Upper lobe of right lung (tissue), 1 donor: ENCODE measurements at regions not wholly inside any gene's neighbourhood (a gene's known extent, or its start where the extent isn't known, plus 50 kb on each side); places are given as distances from the start of the nearest gene placed in this dataset.
A peak's percentile ranks its signal among the peaks of the same experiment; 100 is the strongest.

Experiments used
- ATAC-seq: fragments of 200-7000 bp; cut with Tn5 transposase; one replicate; pipeline ENCODE4 v1.9.1; 2020; ENCODE audit warnings: mild to moderate bottlenecking, moderate library complexity
- DNase-seq: peaks from one replicate; pipeline ENCODE4 v3.0.0-alpha.2; 2020
- H3K27ac ChIP-seq: fragments of 200-600 bp; one replicate; pipeline ENCODE4 v1.8.0; 2022
- H3K27me3 ChIP-seq: fragments of 200-600 bp; one replicate; pipeline ENCODE4 v1.8.0; 2022; ENCODE audit warnings: mild to moderate bottlenecking
- H3K36me3 ChIP-seq: fragments of 200-600 bp; one replicate; pipeline ENCODE4 v1.8.0; 2022
- H3K4me1 ChIP-seq: fragments of 200-600 bp; one replicate; pipeline ENCODE4 v1.8.0; 2022
- H3K4me3 ChIP-seq: fragments of 200-600 bp; one replicate; pipeline ENCODE4 v1.8.0; 2022; ENCODE audit warnings: mild to moderate bottlenecking
- H3K9me3 ChIP-seq: fragments of 200-600 bp; one replicate; pipeline ENCODE4 v1.8.0; 2022
- intact Hi-C: fragments of 100-400 bp; cut with DNase I; formaldehyde crosslinking; loops from one replicate; pipeline ENCODE4 v1.11.0; 2022
- TF ChIP-seq, protein P1 (sequence below): fragments of 200-600 bp; IDR thresholded peaks from one replicate; pipeline ENCODE4 v1.8.0; 2022; ENCODE audit warnings: antibody characterized with exemption
- donor health status: DM: no; HTN: yes; CAD: no; lungs with severe emphysema.

DNA sequence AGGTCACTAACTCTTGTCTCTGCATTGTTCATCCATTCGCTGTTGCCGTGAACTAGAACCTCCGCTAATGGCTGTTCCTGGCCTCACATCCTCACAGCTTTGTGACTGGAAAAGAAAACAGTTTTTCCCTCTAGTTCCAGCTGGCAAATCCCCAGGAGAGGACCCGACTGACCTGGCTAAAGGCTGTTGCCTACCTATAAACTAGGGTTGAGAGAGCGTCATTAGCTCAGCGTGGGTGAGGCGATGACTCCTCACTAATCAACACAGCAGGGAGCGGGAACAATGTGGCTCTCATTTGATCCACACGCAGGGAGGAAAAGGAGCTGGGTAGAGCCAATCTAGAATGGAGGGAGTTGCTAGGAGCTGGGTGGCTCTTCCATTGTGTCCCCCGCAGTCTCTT lies 282.1 kb upstream of the IRX5 start:
- H3K36me3 ChIP-seq, result no peaks in the 10 kb centered on the region
- no peaks in the 10 kb centered on the region for H3K9me3 ChIP-seq
- DNase-seq, result no peak
- H3K4me1 ChIP-seq, result peaks cover 8% of the 10 kb centered on the region
- H3K27ac ChIP-seq, result no peak overlapping the region
- no peak overlapping the region for H3K4me3 ChIP-seq
- no peak for ATAC-seq
- H3K27me3 ChIP-seq, result no peaks in the 10 kb centered on the region
- TF ChIP-seq, protein P1, sequence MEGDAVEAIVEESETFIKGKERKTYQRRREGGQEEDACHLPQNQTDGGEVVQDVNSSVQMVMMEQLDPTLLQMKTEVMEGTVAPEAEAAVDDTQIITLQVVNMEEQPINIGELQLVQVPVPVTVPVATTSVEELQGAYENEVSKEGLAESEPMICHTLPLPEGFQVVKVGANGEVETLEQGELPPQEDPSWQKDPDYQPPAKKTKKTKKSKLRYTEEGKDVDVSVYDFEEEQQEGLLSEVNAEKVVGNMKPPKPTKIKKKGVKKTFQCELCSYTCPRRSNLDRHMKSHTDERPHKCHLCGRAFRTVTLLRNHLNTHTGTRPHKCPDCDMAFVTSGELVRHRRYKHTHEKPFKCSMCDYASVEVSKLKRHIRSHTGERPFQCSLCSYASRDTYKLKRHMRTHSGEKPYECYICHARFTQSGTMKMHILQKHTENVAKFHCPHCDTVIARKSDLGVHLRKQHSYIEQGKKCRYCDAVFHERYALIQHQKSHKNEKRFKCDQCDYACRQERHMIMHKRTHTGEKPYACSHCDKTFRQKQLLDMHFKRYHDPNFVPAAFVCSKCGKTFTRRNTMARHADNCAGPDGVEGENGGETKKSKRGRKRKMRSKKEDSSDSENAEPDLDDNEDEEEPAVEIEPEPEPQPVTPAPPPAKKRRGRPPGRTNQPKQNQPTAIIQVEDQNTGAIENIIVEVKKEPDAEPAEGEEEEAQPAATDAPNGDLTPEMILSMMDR, result no peak
- intact Hi-C loops, result no loop called here

DNA sequence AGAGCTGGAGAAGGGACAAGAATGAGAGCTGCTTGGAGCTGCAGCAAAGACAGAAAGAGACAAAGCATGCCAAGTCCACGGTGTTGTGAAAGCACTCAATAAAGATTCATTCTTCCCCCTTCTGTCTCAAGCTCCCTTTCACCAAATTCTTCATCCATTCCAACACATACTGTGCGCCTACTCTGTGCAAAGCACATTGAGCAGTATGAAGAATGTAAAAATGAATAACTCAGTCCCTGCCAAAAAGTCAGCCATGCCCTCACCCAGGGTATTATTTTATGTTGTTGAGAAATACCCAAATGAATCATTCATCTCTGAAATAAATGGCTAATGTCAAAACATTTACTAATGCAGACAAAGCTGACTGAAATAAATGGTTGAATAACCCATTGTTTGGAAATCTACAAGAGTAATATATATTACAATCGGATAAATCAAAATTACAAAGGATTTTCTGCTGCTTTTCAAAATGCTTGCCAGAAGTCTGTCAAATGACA lies 282.9 kb upstream of the IRX5 start:
- TF ChIP-seq, protein P1, result no peak
- H3K9me3 ChIP-seq, result no peaks in the 10 kb centered on the region
- H3K27ac ChIP-seq, result no peak overlapping the region
- H3K4me3 ChIP-seq, result no peak overlapping the region
- no peaks in the 10 kb centered on the region for H3K36me3 ChIP-seq
- ATAC-seq (no peak), DNase-seq (no peak)
- peaks cover 8% of the 10 kb centered on the region for H3K4me1 ChIP-seq
- H3K27me3 ChIP-seq, result peaks cover 4% of the 10 kb centered on the region
- intact Hi-C loops, result no loop called here

DNA sequence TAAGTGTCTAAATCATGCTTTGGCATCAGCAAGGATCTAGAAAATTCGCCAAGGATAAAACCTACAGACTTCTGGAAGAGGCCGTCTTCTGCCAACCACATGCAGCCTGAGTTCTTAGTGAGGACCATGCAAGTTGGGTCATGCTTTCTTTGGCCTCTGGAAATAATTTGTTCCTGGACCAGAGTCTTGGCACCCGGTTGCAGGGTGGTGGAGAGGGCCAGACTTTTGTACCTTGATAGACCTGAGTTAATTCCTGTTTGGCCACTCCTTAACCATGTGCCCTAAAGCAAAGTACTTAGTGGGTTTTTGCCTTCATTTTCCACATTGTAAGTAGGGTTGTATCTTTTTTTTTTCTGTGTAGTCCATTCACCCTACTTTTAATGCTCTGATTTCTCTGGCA lies 283.4 kb upstream of the IRX5 start:
- DNase-seq, result no peak

DNA sequence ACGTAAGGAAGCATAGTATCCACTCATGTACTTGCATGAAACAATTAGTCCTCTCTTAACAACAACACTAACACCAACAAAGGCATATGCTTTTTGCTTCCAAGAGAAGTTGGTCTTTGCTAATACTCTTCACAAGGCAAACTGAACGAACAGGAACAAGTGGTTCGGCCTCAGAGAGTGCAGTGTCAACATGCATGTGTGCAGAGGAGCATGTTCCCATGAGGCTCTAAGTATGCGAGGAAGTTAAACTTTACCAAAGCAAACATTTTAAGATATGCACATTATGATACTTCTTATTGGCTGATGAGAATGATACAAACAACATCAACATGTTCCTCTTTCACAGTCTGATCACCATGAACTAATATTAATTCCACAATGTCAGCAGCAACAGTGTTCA lies 285.3 kb upstream of the IRX5 start:
- H3K9me3 ChIP-seq, result no peaks in the 10 kb centered on the region
- H3K4me1 ChIP-seq, result peaks cover 8% of the 10 kb centered on the region
- no peaks in the 10 kb centered on the region for H3K36me3 ChIP-seq
- peaks cover 7% of the 10 kb centered on the region for H3K27me3 ChIP-seq
- H3K27ac ChIP-seq, result peak overlapping the region; percentile 67
- DNase-seq (no peak), ATAC-seq (peak; percentile 94)
- intact Hi-C loops, result no loop called here
- no peak overlapping the region for H3K4me3 ChIP-seq
- TF ChIP-seq, protein P1, result no peak

More for the DNA sequence above, 283.4 kb upstream of the IRX5 start:
- Histone ChIP-seq H3K9me3 (no peaks in the 10 kb centered on the region), H3K4me1 (peaks cover 8% of the 10 kb centered on the region), H3K27me3 (peaks cover 7% of the 10 kb centered on the region), H3K36me3 (no peaks in the 10 kb centered on the region), H3K4me3 (no peak overlapping the region), H3K27ac (no peak overlapping the region)
- TF ChIP-seq, protein P1, result no peak
- peak; percentile 33 for ATAC-seq
- intact Hi-C loops, result no loop called here

DNA sequence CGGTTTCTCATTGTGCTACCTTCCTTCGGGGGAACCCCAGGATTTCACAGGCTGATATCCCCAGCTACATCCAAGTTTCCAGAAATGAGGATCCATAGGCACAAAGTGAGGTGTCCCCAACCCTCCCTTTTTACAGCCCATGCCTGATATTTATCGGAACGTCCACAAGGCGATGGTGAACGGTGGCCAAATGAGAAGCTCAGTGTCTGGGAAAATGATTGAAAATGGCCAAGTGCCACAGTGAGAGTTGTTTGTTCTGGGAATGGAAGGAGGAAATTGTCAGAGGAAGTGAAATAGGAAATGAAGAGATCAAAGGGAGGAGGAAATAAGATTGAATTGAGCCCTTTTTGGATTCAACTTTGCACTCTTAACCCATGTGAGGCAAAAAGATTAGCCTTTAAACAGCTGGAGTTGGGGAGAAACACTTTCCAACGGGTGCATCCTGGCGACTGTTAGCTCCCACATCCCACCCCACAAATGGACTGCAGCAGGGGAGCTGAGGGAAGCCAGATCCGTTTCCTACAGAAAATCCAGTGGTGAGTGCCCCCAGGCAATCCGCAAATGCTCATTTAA lies 294.4 kb upstream of the IRX5 start:
- Histone ChIP-seq H3K4me3 (no peak overlapping the region), H3K9me3 (no peaks in the 10 kb centered on the region), H3K27me3 (no peaks in the 10 kb centered on the region), H3K27ac (no peak overlapping the region), H3K36me3 (no peaks in the 10 kb centered on the region), H3K4me1 (no peaks in the 10 kb centered on the region)
- intact Hi-C loops, result no loop called here
- ATAC-seq (no peak), DNase-seq (no peak)
- TF ChIP-seq, protein P1, result no peak

DNA sequence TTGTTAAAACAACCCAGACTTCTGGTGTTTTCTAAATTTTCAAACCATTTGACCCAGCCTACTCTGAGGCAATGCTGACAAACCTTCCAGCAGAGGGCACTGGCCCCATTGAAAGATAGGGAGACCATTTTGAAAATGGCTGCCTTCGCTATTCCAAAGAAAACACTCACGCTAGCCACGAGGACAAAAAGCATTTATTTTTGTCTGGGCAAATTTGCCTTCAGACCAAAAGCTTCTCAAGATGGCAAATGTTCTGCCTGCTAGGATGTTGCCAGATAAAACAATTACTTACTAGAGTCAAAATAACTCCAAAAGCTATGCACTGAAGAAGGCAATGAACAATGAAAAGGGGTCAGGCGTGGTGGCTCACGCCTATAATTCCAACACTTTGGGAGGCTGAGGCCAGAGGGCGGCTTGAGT lies 296.7 kb upstream of the IRX5 start:
- ATAC-seq (peak; percentile 79), DNase-seq (no peak)
- intact Hi-C loops, result no loop called here
- Histone ChIP-seq H3K36me3 (no peaks in the 10 kb centered on the region), H3K9me3 (no peaks in the 10 kb centered on the region), H3K27me3 (no peaks in the 10 kb centered on the region), H3K4me1 (peaks cover 3% of the 10 kb centered on the region), H3K27ac (no peak overlapping the region), H3K4me3 (no peak overlapping the region)
- TF ChIP-seq, protein P1, result peak; percentile 56
